HepG2 (cell line): ENCODE measurements at regions not wholly inside any gene's neighbourhood (a gene's known extent, or its start where the extent isn't known, plus 50 kb on each side); places are given as distances from the start of the nearest gene placed in this dataset.
A peak's percentile ranks its signal among the peaks of the same experiment; 100 is the strongest.

Source experiments
- ATAC-seq: fragments of 200-7000 bp; cut with Tn5 transposase; 3 replicates; pipeline ENCODE4 v1.9.1; 2020; ENCODE audit warnings: mild to moderate bottlenecking, moderate library complexity
- BruUV-seq: library from RNA; stranded (reverse); fragments of 400-500 nt; replicated peaks from 2 replicates; lab custom pipeline; 2021; lab: Mats Ljungman, UMichigan
- CTCF ChIA-PET: fragments of 300-600 bp; formaldehyde crosslinking; extraction: SDS; loops from one replicate; lab custom pipeline; 2021; ENCODE audit warnings: low total read pairs, inconsistent platforms, low intra/inter-chr PET ratio; lab: Yijun Ruan, JAX
- POLR2A ChIA-PET: fragments of 350-600 bp; sonication (Branson Sonifier 250); formaldehyde crosslinking; loops from one replicate; lab custom pipeline; 2020; ENCODE audit warnings: antibody characterized with exemption, inconsistent platforms; lab: Yijun Ruan, JAX
- DNase-seq: peaks from one replicate; pipeline ENCODE4 v3.0.0-alpha.2; 2015; ENCODE audit warnings: low spot score
- FAIRE-seq: peaks from 3 replicates; lab custom pipeline; 2011; peaks lifted over from hg19 to GRCh38; lab: Jason Lieb, UNC
- H2AFZ ChIP-seq: one replicate; pipeline ENCODE4 v1.6.1; 2011; ENCODE audit warnings: low read length, inconsistent platforms
- H3K27ac ChIP-seq: fragments of 300-600 bp; 3 replicates; pipeline ENCODE4 v1.8.0; 2011; ENCODE audit warnings: mixed run types, mild to moderate bottlenecking, mixed read lengths, low read length, inconsistent platforms; ENCODE audit not compliant: insufficient read depth; ENCODE audit errors: extremely low read length
- H3K27me3 ChIP-seq, 2 experiments: fragments of 200-600 bp in 1 of 2; 2 replicates in 1 of 2; 3 replicates in 1 of 2; pipeline versions ENCODE4 v1.6.0 to v1.8.0; 2011; ENCODE audit warnings: low read length in 2 of 2, mild to moderate bottlenecking in 2 of 2, moderate library complexity in 2 of 2, inconsistent platforms in 1 of 2; ENCODE audit not compliant: insufficient read depth in 2 of 2, control insufficient read depth in 1 of 2
- H3K36me3 ChIP-seq, 2 experiments: fragments of 200-600 bp in 1 of 2; replicated peaks in 1 of 2; 2 replicates in 1 of 2; 3 replicates in 1 of 2; pipeline versions ENCODE4 v1.5.1 to v1.8.0; 2011; ENCODE audit warnings: low read length in 2 of 2, inconsistent platforms in 1 of 2; ENCODE audit not compliant: insufficient read depth in 2 of 2, control insufficient read depth in 1 of 2
- H3K4me1 ChIP-seq: 2 replicates; pipeline ENCODE4 v1.5.1; 2012; ENCODE audit warnings: low read length, inconsistent platforms; ENCODE audit not compliant: insufficient read depth
- H3K4me2 ChIP-seq: 2 replicates; pipeline ENCODE4 v1.6.0; 2011; ENCODE audit warnings: low read depth, low read length, inconsistent platforms
- H3K4me3 ChIP-seq, 3 experiments: fragments of 200-600 bp in 1 of 3; sonication (generic), shearing (Covaris generic) in 1 of 3; replicated peaks in 1 of 3; 2 replicates each; pipeline ENCODE4 v1.5.1; 2011 to 2016; ENCODE audit warnings: low read length in 3 of 3, inconsistent platforms in 2 of 3, low read depth in 2 of 3, mild to moderate bottlenecking in 2 of 3, control low read depth in 1 of 3, mixed read lengths in 1 of 3; ENCODE audit not compliant: insufficient read depth in 1 of 3
- H3K79me2 ChIP-seq: one replicate; pipeline ENCODE4 v1.6.1; 2011; ENCODE audit warnings: low read length, inconsistent platforms; ENCODE audit not compliant: insufficient read depth
- H3K9ac ChIP-seq: 2 replicates; pipeline ENCODE4 v1.6.0; 2011; ENCODE audit warnings: mild to moderate bottlenecking, low read depth, low read length, inconsistent platforms; ENCODE audit not compliant: insufficient read depth
- H3K9me3 ChIP-seq: 2 replicates; pipeline ENCODE4 v1.5.1; 2012; ENCODE audit warnings: mild to moderate bottlenecking, low read length
- H4K20me1 ChIP-seq: 2 replicates; pipeline ENCODE4 v1.6.0; 2011; ENCODE audit warnings: inconsistent platforms, mild to moderate bottlenecking, low read length, moderate library complexity; ENCODE audit not compliant: insufficient read depth
- FOSL2 ChIP-seq: sonication (generic); formaldehyde crosslinking; IDR thresholded peaks from 2 replicates; pipeline ENCODE4 v1.4.0; 2020; ENCODE audit warnings: missing genetic modification reagents
- FOXP1 ChIP-seq, 2 experiments: fragments of 450-650 bp in 1 of 2; IDR thresholded peaks; 2 replicates each; pipeline ENCODE4 v1.6.1; 2017 to 2018; ENCODE audit warnings: antibody characterized with exemption in 1 of 2
- HMG20A ChIP-seq: IDR thresholded peaks from 2 replicates; pipeline ENCODE4 v1.6.1; 2016; ENCODE audit warnings: borderline replicate concordance
- HMG20B ChIP-seq: conservative IDR thresholded peaks from 2 replicates; pipeline ENCODE4 v1.6.1; 2016; ENCODE audit warnings: missing genetic modification reagents, missing compliant biosample characterization
- JUN ChIP-seq: sonication (generic); formaldehyde crosslinking; IDR thresholded peaks from 2 replicates; pipeline ENCODE4 v1.4.0; 2020; ENCODE audit warnings: mild to moderate bottlenecking, missing genetic modification reagents
- KDM3A ChIP-seq: IDR thresholded peaks from 2 replicates; pipeline ENCODE4 v1.6.1; 2018; ENCODE audit warnings: low read depth, missing compliant biosample characterization
- KDM4B ChIP-seq: sonication (generic); formaldehyde crosslinking; IDR thresholded peaks from 2 replicates; pipeline ENCODE4 v1.4.0; 2020; ENCODE audit warnings: missing genetic modification reagents
- MEF2D ChIP-seq: sonication (generic); formaldehyde crosslinking; IDR thresholded peaks from 2 replicates; pipeline ENCODE4 v1.5.1; 2020; ENCODE audit warnings: mild to moderate bottlenecking, missing genetic modification reagents
- SMYD3 ChIP-seq: sonication (generic); formaldehyde crosslinking; IDR thresholded peaks from 2 replicates; pipeline ENCODE4 v1.8.1; 2023; ENCODE audit warnings: mild to moderate bottlenecking, missing genetic modification reagents
- TEAD3 ChIP-seq: optimal IDR thresholded peaks from 2 replicates; pipeline ENCODE3; 2016; ENCODE audit warnings: borderline replicate concordance
- ZNF292 ChIP-seq: sonication (generic); formaldehyde crosslinking; IDR thresholded peaks from 2 replicates; pipeline ENCODE4 v1.8.1; 2022; ENCODE audit warnings: mild to moderate bottlenecking, low read depth, missing genetic modification reagents, borderline replicate concordance
- ZNF556 ChIP-seq: sonication (generic); formaldehyde crosslinking; IDR thresholded peaks from 2 replicates; pipeline ENCODE4 v1.4.0; 2020; ENCODE audit warnings: mild to moderate bottlenecking, missing genetic modification reagents, borderline replicate concordance
- ZNF703 ChIP-seq: sonication (generic); formaldehyde crosslinking; IDR thresholded peaks from 2 replicates; pipeline ENCODE4 v1.5.1; 2020; ENCODE audit warnings: missing genetic modification reagents, mild to moderate bottlenecking, moderate library complexity, borderline replicate concordance
- ZNF747 ChIP-seq: sonication (generic); formaldehyde crosslinking; IDR thresholded peaks from 2 replicates; pipeline ENCODE4 v1.8.1; 2023; ENCODE audit warnings: missing genetic modification reagents, mild to moderate bottlenecking, borderline replicate concordance
- ZSCAN29 ChIP-seq: sonication (generic); formaldehyde crosslinking; conservative IDR thresholded peaks from 2 replicates; pipeline ENCODE4 v1.4.0; 2020; ENCODE audit warnings: mild to moderate bottlenecking, missing genetic modification reagents
- WGBS: methylation state at CpG from one replicate; pipeline ENCODE4 v1.1.6; 2017; ENCODE audit warnings: low lambda C conversion rate; 5-methylcytosine and 5-hydroxymethylcytosine counted together
- in situ Hi-C: cut with HindIII; loops from 2 replicates; pipeline ENCODE4 v1.10.0; 2017; ENCODE audit warnings: low pct_unique_long_range_greater_than_20kb; ENCODE audit not compliant: extremely low pct_ligation_motif_present
- intact Hi-C: fragments of 100-400 bp; cut with micrococcal nuclease; formaldehyde crosslinking; loops from one replicate; pipeline ENCODE4 v1.10.0; 2022; ENCODE audit not compliant: unreplicated experiment
- TF ChIP-seq, protein P1 (sequence below), 2 experiments: IDR thresholded peaks; 2 replicates each; pipeline ENCODE4 v1.6.1; 2011 to 2012; ENCODE audit warnings: low read length in 2 of 2, borderline replicate concordance in 1 of 2, low read depth in 1 of 2, mild to moderate bottlenecking in 1 of 2, moderate library complexity in 1 of 2
- TF ChIP-seq, protein P2 (sequence below): sonication (generic); formaldehyde crosslinking; IDR thresholded peaks from 2 replicates; pipeline ENCODE4 v1.8.1; 2022; ENCODE audit warnings: low read depth, mild to moderate bottlenecking, missing genetic modification reagents

DNA sequence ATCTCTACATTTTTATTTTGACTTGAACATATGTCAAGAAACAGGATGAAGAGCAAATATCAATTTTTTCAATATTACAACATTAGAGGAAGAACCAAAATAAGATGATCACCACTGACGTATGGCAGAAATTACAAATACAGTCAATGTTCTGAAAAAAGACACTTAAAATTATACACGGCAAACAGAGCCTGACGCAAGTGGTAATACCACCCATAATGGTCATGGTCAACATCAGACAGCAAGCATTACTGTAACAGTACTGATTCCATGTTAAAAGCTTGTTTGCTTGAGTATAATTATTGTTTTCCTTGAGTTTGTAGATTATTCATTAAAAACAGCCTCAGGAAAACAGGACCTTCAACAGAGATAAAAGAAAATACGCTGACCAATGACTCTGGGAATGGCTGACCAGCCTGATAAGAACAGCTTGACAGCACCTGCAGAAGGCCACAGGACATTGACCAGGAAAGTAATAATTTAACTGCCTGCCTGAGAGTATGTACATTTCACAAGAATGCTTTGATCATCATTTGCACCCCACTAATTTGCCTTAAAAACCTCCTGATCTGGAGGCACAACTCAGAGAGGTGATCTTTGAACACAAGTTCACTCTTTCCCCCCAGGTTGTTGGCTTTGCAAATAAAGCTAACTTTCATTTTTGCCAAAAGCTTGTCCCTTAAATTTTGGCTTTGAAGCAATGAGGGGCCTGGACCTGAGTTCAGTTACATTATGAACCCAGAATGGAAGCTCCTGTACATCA, 187.3 kb downstream of the IPO8 start:
- BruUV-seq, result no TSS peak
- intact Hi-C loops, result loop anchor here (10.0 kb wide), 1 partner anchor 116 kb away; no protein-coding TSS in a partner anchor
- CTCF ChIA-PET, result no interaction called here
- TF ChIP-seq, protein P1, sequence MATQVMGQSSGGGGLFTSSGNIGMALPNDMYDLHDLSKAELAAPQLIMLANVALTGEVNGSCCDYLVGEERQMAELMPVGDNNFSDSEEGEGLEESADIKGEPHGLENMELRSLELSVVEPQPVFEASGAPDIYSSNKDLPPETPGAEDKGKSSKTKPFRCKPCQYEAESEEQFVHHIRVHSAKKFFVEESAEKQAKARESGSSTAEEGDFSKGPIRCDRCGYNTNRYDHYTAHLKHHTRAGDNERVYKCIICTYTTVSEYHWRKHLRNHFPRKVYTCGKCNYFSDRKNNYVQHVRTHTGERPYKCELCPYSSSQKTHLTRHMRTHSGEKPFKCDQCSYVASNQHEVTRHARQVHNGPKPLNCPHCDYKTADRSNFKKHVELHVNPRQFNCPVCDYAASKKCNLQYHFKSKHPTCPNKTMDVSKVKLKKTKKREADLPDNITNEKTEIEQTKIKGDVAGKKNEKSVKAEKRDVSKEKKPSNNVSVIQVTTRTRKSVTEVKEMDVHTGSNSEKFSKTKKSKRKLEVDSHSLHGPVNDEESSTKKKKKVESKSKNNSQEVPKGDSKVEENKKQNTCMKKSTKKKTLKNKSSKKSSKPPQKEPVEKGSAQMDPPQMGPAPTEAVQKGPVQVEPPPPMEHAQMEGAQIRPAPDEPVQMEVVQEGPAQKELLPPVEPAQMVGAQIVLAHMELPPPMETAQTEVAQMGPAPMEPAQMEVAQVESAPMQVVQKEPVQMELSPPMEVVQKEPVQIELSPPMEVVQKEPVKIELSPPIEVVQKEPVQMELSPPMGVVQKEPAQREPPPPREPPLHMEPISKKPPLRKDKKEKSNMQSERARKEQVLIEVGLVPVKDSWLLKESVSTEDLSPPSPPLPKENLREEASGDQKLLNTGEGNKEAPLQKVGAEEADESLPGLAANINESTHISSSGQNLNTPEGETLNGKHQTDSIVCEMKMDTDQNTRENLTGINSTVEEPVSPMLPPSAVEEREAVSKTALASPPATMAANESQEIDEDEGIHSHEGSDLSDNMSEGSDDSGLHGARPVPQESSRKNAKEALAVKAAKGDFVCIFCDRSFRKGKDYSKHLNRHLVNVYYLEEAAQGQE (IDR thresholded peaks at IDR 0.05; ENCODE audit: borderline replicate concordance in 1 of 2, low read depth in 1 of 2, low read length in 2 of 2), result peak in 1 of 2 experiments; percentile 57; a peak in 1 of 4 replicates
- TF ChIP-seq KDM3A (CRISPR knock-in tag) (0 out of 2 replicates have a peak, but pooled peaks have one; percentile 39), ZNF292 (peak; percentile 75), FOSL2 (peak; percentile 76), HMG20A (CRISPR knock-in tag) (peak; percentile 84; the same call in 1 of the 2 replicates), FOXP1 (IDR thresholded peaks at IDR 0.05) (peak; percentile 46; the same call in 1 of the 2 replicates), FOXP1 (CRISPR knock-in tag; IDR thresholded peaks at IDR 0.05) (peak; percentile 94), TEAD3 (CRISPR knock-in tag) (peak; percentile 94), HMG20B (peak; percentile 48), ZNF556 (peak; percentile 86; the same call in 1 of the 2 replicates), KDM4B (CRISPR knock-in tag) (peak; percentile 65; the same call in 1 of the 2 replicates), JUN (CRISPR knock-in tag) (0 out of 2 replicates have a peak, but pooled peaks have one; percentile 78), SMYD3 (CRISPR knock-in tag) (peak; percentile 87; the same call in 1 of the 2 replicates), ZNF747 (CRISPR knock-in tag) (0 out of 2 replicates have a peak, but pooled peaks have one; percentile 25), ZSCAN29 (CRISPR knock-in tag) (0 out of 2 replicates have a peak, but pooled peaks have one; percentile 61), ZNF703 (CRISPR knock-in tag) (peak; percentile 85; the same call in 1 of the 2 replicates), MEF2D (CRISPR knock-in tag) (peak; percentile 92)
- TF ChIP-seq, protein P2, sequence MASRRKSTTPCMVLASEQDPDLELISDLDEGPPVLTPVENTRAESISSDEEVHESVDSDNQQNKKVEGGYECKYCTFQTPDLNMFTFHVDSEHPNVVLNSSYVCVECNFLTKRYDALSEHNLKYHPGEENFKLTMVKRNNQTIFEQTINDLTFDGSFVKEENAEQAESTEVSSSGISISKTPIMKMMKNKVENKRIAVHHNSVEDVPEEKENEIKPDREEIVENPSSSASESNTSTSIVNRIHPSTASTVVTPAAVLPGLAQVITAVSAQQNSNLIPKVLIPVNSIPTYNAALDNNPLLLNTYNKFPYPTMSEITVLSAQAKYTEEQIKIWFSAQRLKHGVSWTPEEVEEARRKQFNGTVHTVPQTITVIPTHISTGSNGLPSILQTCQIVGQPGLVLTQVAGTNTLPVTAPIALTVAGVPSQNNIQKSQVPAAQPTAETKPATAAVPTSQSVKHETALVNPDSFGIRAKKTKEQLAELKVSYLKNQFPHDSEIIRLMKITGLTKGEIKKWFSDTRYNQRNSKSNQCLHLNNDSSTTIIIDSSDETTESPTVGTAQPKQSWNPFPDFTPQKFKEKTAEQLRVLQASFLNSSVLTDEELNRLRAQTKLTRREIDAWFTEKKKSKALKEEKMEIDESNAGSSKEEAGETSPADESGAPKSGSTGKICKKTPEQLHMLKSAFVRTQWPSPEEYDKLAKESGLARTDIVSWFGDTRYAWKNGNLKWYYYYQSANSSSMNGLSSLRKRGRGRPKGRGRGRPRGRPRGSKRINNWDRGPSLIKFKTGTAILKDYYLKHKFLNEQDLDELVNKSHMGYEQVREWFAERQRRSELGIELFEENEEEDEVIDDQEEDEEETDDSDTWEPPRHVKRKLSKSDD (CRISPR knock-in tag), result 0 out of 2 replicates have a peak, but pooled peaks have one; percentile 23

More for the DNA sequence above, 187.3 kb downstream of the IPO8 start:
- Histone ChIP-seq H3K79me2 (no peaks in the 10 kb centered on the region), H4K20me1 (no peaks in the 10 kb centered on the region), H3K4me2 (peak overlapping the region; percentile 54), H3K36me3 (no peaks in the 10 kb centered on the region), H3K4me1 (peaks cover 71% of the 10 kb centered on the region), H2AFZ (no peak overlapping the region), H3K9me3 (no peaks in the 10 kb centered on the region), H3K27me3 (no peaks in the 10 kb centered on the region), H3K9ac (peak overlapping the region; percentile 42), H3K27ac (peak overlapping the region; percentile 85), H3K4me3 (peak overlapping the region in 1 of 3 experiments; percentile 19; a peak in 1 of 6 replicates)
- POLR2A ChIA-PET, result interaction anchor here (0.7 to 1.2 kb wide), 2 partner anchors 68 to 187 kb away, joined by 3 to 4 read pairs; partner anchors contain the start of gene IPO8
- ATAC-seq (peak; percentile 96), FAIRE-seq (peak; percentile 97), DNase-seq (peak; percentile 96)
- 2% methylated on average over 4 of the region's 4 CpGs for WGBS
- in situ Hi-C loops, result no loop called here
